HG03060 (cell line): ENCODE measurements at regions not wholly inside any gene's neighbourhood (a gene's known extent, or its start where the extent isn't known, plus 50 kb on each side); places are given as distances from the start of the nearest gene placed in this dataset.

Source experiments
- ATAC-seq: cut with Tn5 transposase; IDR thresholded peaks from one replicate; pipeline ENCODE4 v1.9.1; 2021; ENCODE audit warnings: low read depth, moderate number of reproducible peaks; ENCODE audit not compliant: unreplicated experiment

- ATAC-seq = no peak
These were observed 326.6 kb upstream of the TPM1 start for GRCh38 chr15:62715946-62716345.

- no peak for ATAC-seq
These were observed 325.1 kb upstream of the TPM1 start for GRCh38 chr15:62717496-62717895.

GRCh38 chr15:62719316-62719715 lies 323.2 kb upstream of the TPM1 start:
- no peak for ATAC-seq

GRCh38 chr15:62722237-62722636 lies 320.3 kb upstream of the TPM1 start:
- no peak for ATAC-seq

- no peak for ATAC-seq
These were observed 316.1 kb upstream of the TPM1 start for GRCh38 chr15:62726461-62726860.

GRCh38 chr15:62727501-62727900 lies 315.0 kb upstream of the TPM1 start:
- ATAC-seq = no peak

GRCh38 chr15:62730825-62731224 lies 311.7 kb upstream of the TPM1 start:
- ATAC-seq = no peak

- no peak for ATAC-seq
These were observed 310.5 kb upstream of the TPM1 start for GRCh38 chr15:62732078-62732477.

GRCh38 chr15:62734706-62735105 lies 307.8 kb upstream of the TPM1 start:
- no peak for ATAC-seq

- ATAC-seq = no peak
These were observed 305.8 kb upstream of the TPM1 start for GRCh38 chr15:62736756-62737155.

GRCh38 chr15:62737551-62737950 lies 305.0 kb upstream of the TPM1 start:
- ATAC-seq = no peak

- no peak for ATAC-seq
These were observed 303.5 kb upstream of the TPM1 start for GRCh38 chr15:62739082-62739481.

- no peak for ATAC-seq
These were observed 303.0 kb upstream of the TPM1 start for GRCh38 chr15:62739507-62739906.

GRCh38 chr15:62740141-62741004 lies 302.2 kb upstream of the TPM1 start:
- no peak for ATAC-seq

- ATAC-seq = no peak
These were observed 301.4 kb upstream of the TPM1 start for GRCh38 chr15:62741106-62741505.

GRCh38 chr15:62742409-62743171 lies 300.0 kb upstream of the TPM1 start:
- ATAC-seq = no peak

GRCh38 chr15:62745621-62746225 lies 296.8 kb upstream of the TPM1 start:
- no peak for ATAC-seq

GRCh38 chr15:62748196-62748595 lies 294.4 kb upstream of the TPM1 start:
- no peak for ATAC-seq

- ATAC-seq = no peak
These were observed 293.3 kb upstream of the TPM1 start for GRCh38 chr15:62749036-62749815.

GRCh38 chr15:62750471-62750870 lies 292.1 kb upstream of the TPM1 start:
- ATAC-seq = no peak
